ENCODE measurements at regions not wholly inside any gene's neighbourhood (a gene's known extent, or its start where the extent isn't known, plus 50 kb on each side); places are given as distances from the start of the nearest gene placed in this dataset.

- Histone ChIP-seq H3K9me1 (ENCODE audit: control insufficient read depth, extremely low read depth, insufficient read depth, low read length) (no peaks in the 10 kb centered on the region), H3K27me3 (ENCODE audit: control insufficient read depth, extremely low read depth, insufficient read depth, low read length) (no peaks in the 10 kb centered on the region), H3K79me2 (ENCODE audit: control insufficient read depth, insufficient read depth, low read length) (no peaks in the 10 kb centered on the region), H3K36me3 (ENCODE audit: control insufficient read depth in 2 of 2, extremely low read depth in 1 of 2, insufficient read depth in 2 of 2, low read length in 2 of 2) (no peaks in the 10 kb centered on the region), H3K4me2 (ENCODE audit: control insufficient read depth, extremely low read depth, insufficient read depth, low read depth, low read length) (no peak overlapping the region), H3K9ac (ENCODE audit: control insufficient read depth, extremely low read depth, insufficient read depth, low read length) (no peak overlapping the region), H3K27ac (ENCODE audit: control insufficient read depth, insufficient read depth, low read length) (no peak overlapping the region), H3K4me3 (ENCODE audit: control insufficient read depth in 2 of 3, extremely low read depth in 1 of 3, insufficient read depth in 2 of 3, low read depth in 1 of 3, low read length in 3 of 3) (no peak overlapping the region), H3K4me1 (ENCODE audit: control insufficient read depth, extremely low read depth, insufficient read depth, low read length) (no peaks in the 10 kb centered on the region), H3K9me3 (ENCODE audit: control insufficient read depth, low read depth, low read length) (no peaks in the 10 kb centered on the region), H2AFZ (ENCODE audit: control insufficient read depth, low read length) (no peak overlapping the region), H4K20me1 (ENCODE audit: control insufficient read depth, extremely low read depth, insufficient read depth, low read length) (no peaks in the 10 kb centered on the region)
- DNase-seq (ENCODE audit: low read depth, low spot score): no peak
- FAIRE-seq: no peak
- dilution Hi-C loops (cut with MboI; ENCODE audit: extremely low pct_ligation_motif_present, low sequenced_read_pairs): no loop called here
- TF ChIP-seq EZH2 (IDR thresholded peaks at IDR 0.05; ENCODE audit: low read length) (no peak), CTCF (optimal IDR thresholded peaks at IDR 0.05 in 1 of 3, IDR thresholded peaks at IDR 0.05 in 1 of 3, conservative IDR thresholded peaks at IDR 0.05 in 1 of 3; ENCODE audit: extremely low read depth in 1 of 3, insufficient read depth in 2 of 3, low read length in 3 of 3) (no peak)
Observed at GRCh38 chr12:108047071-108047550, 82.0 kb upstream of the WSCD2 start.

- no peaks in the 10 kb centered on the region for H3K9me3 ChIP-seq (ENCODE audit: control insufficient read depth, low read depth, low read length)
- no peaks in the 10 kb centered on the region for H3K9me1 ChIP-seq (ENCODE audit: control insufficient read depth, extremely low read depth, insufficient read depth, low read length)
- no peak overlapping the region for H3K27ac ChIP-seq (ENCODE audit: control insufficient read depth, insufficient read depth, low read length)
- H3K4me3 ChIP-seq (ENCODE audit: control insufficient read depth in 2 of 3, extremely low read depth in 1 of 3, insufficient read depth in 2 of 3, low read depth in 1 of 3, low read length in 3 of 3): no peak overlapping the region
- no peaks in the 10 kb centered on the region for H3K79me2 ChIP-seq (ENCODE audit: control insufficient read depth, insufficient read depth, low read length)
- H3K36me3 ChIP-seq (ENCODE audit: control insufficient read depth in 2 of 2, extremely low read depth in 1 of 2, insufficient read depth in 2 of 2, low read length in 2 of 2): no peaks in the 10 kb centered on the region
- no peak overlapping the region for H3K9ac ChIP-seq (ENCODE audit: control insufficient read depth, extremely low read depth, insufficient read depth, low read length)
- no peak for TF ChIP-seq EZH2 (IDR thresholded peaks at IDR 0.05; ENCODE audit: low read length)
- TF ChIP-seq CTCF (optimal IDR thresholded peaks at IDR 0.05 in 1 of 3, IDR thresholded peaks at IDR 0.05 in 1 of 3, conservative IDR thresholded peaks at IDR 0.05 in 1 of 3; ENCODE audit: extremely low read depth in 1 of 3, insufficient read depth in 2 of 3, low read length in 3 of 3): no peak
- no peaks in the 10 kb centered on the region for H4K20me1 ChIP-seq (ENCODE audit: control insufficient read depth, extremely low read depth, insufficient read depth, low read length)
- no peak for FAIRE-seq
- dilution Hi-C loops (cut with MboI; ENCODE audit: extremely low pct_ligation_motif_present, low sequenced_read_pairs): no loop called here
- H3K4me2 ChIP-seq (ENCODE audit: control insufficient read depth, extremely low read depth, insufficient read depth, low read depth, low read length): no peak overlapping the region
- no peak for DNase-seq (ENCODE audit: low read depth, low spot score)
- no peaks in the 10 kb centered on the region for H3K4me1 ChIP-seq (ENCODE audit: control insufficient read depth, extremely low read depth, insufficient read depth, low read length)
- H2AFZ ChIP-seq (ENCODE audit: control insufficient read depth, low read length): no peak overlapping the region
- no peaks in the 10 kb centered on the region for H3K27me3 ChIP-seq (ENCODE audit: control insufficient read depth, extremely low read depth, insufficient read depth, low read length)
Observed at GRCh38 chr12:108048686-108049085, 80.4 kb upstream of the WSCD2 start.
